ENCODE measurements at regions not wholly inside any gene's neighbourhood (a gene's known extent, or its start where the extent isn't known, plus 50 kb on each side); places are given as distances from the start of the nearest gene placed in this dataset.
A peak's percentile ranks its signal among the peaks of the same experiment; 100 is the strongest.

DNA sequence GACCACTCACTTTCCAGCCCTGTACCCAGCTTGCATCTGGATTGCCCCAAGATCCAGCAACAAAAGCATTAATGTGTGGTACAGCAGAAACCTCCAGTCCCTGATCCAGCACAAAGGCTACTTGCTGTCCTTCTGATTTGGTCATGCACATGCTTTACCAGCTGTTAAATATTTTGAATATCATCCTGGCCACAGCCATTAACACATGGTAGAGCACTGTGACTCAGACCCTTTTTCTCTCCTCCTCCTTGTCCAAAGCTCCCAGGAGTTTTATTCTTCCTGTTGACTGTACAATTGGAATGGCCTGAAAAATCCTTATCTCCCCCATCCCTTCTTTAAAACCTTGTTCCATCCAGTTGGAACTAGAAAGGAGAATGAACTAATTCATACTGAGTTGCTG lies 419.7 kb upstream of the TNP1 start:
- H3K4me2 ChIP-seq = peak overlapping the region; percentile 27; the same call in 1 of the 2 replicates
- H2AFZ ChIP-seq (ENCODE audit: low read depth) = peak overlapping the region; percentile 48; the same call in 1 of the 2 replicates
- H3K27me3 ChIP-seq (ENCODE audit: insufficient read depth) = no peaks in the 10 kb centered on the region
- POLR2A ChIA-PET = no interaction called here
- DNase-seq = no peak
- no peaks in the 10 kb centered on the region for H3K9me3 ChIP-seq
- peaks cover 4 to 9% of the 10 kb centered on the region in 2 experiments for H3K4me1 ChIP-seq (ENCODE audit: control insufficient read depth in 1 of 2, insufficient read depth in 2 of 2, low read depth in 1 of 2, low read length in 1 of 2)
- no peaks in the 10 kb centered on the region for H4K20me1 ChIP-seq (ENCODE audit: insufficient read depth)
- peak overlapping the region in 1 of 2 experiments; percentile 79; a peak in 3 of 4 replicates for H3K27ac ChIP-seq (ENCODE audit: low read depth in 2 of 2, low read length in 1 of 2)
- no peaks in the 10 kb centered on the region for H3K9me2 ChIP-seq
- H3F3A ChIP-seq (replicated peaks; ENCODE audit: insufficient read depth) = peaks cover 10% of the 10 kb centered on the region
- no peaks in the 10 kb centered on the region for H3K36me3 ChIP-seq (replicated peaks in 1 of 2; ENCODE audit: control insufficient read depth in 1 of 2, insufficient read depth in 2 of 2, low read length in 1 of 2)
- H3K79me2 ChIP-seq (ENCODE audit: insufficient read depth) = no peaks in the 10 kb centered on the region
- CTCF ChIA-PET = no interaction called here
- peak overlapping the region; percentile 5; the same call in 1 of the 2 replicates for H3K9ac ChIP-seq
- TF ChIP-seq NFIC (IDR thresholded peaks at IDR 0.05; ENCODE audit: borderline replicate concordance) (peak; percentile 8; the same call in 1 of the 2 replicates), TCF12 (IDR thresholded peaks at IDR 0.05) (peak; percentile 69), ELF1 (IDR thresholded peaks at IDR 0.05) (0 out of 2 replicates have a peak, but pooled peaks have one; percentile 8), TEAD4 (IDR thresholded peaks at IDR 0.05; ENCODE audit: borderline replicate concordance, insufficient read depth) (no peak), EP300 (IDR thresholded peaks at IDR 0.05; ENCODE audit: borderline replicate concordance in 1 of 2, low read depth in 1 of 2, low read length in 1 of 2) (peak in 1 of 2 experiments; percentile 37; a peak in 1 of 4 replicates), POLR2AphosphoS5 (IDR thresholded peaks at IDR 0.05; ENCODE audit: low read depth, low read length) (no peak), JUND (IDR thresholded peaks at IDR 0.05) (peak; percentile 59; the same call in 1 of the 2 replicates), NRF1 (IDR thresholded peaks at IDR 0.05; ENCODE audit: low read depth, low read length) (no peak), FOSL2 (IDR thresholded peaks at IDR 0.05; ENCODE audit: borderline replicate concordance, low read depth) (peak; percentile 56)
- TF ChIP-seq, protein P1, sequence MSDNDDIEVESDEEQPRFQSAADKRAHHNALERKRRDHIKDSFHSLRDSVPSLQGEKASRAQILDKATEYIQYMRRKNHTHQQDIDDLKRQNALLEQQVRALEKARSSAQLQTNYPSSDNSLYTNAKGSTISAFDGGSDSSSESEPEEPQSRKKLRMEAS (IDR thresholded peaks at IDR 0.05; ENCODE audit: low read depth) = peak; percentile 65
- no peak overlapping the region for H3K4me3 ChIP-seq (ENCODE audit: low read depth in 2 of 2, low read length in 1 of 2)

DNA sequence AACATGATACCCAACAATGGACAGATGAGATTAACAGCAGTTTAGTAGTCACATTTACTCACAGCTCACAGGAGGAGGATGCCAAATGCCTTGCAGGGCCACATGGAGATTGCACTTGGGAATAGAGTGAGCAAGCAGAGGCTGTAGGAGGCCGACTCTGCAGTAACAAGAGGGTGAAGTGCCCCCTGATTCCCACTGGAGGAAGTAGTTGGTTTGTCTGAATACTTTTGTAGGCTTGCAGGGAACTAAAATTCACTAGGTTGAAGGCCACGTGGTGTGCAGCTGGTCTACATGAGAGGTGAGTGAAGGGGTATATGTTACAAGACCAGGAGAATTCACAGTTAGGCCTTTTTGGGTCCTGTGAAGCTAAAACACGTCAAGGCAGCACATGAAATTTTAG lies 419.3 kb upstream of the TNP1 start:
- Histone ChIP-seq H3K27ac (ENCODE audit: low read depth in 2 of 2, low read length in 1 of 2) (peak overlapping the region in 1 of 2 experiments; percentile 79; a peak in 2 of 4 replicates), H3K4me2 (no peak overlapping the region), H4K20me1 (ENCODE audit: insufficient read depth) (no peaks in the 10 kb centered on the region), H3K36me3 (replicated peaks in 1 of 2; ENCODE audit: control insufficient read depth in 1 of 2, insufficient read depth in 2 of 2, low read length in 1 of 2) (no peaks in the 10 kb centered on the region), H3K4me1 (ENCODE audit: control insufficient read depth in 1 of 2, insufficient read depth in 2 of 2, low read depth in 1 of 2, low read length in 1 of 2) (peaks cover 4 to 9% of the 10 kb centered on the region in 2 experiments), H3K9me3 (no peaks in the 10 kb centered on the region), H2AFZ (ENCODE audit: low read depth) (no peak overlapping the region), H3K27me3 (ENCODE audit: insufficient read depth) (no peaks in the 10 kb centered on the region), H3K4me3 (ENCODE audit: low read depth in 2 of 2, low read length in 1 of 2) (no peak overlapping the region), H3K79me2 (ENCODE audit: insufficient read depth) (no peaks in the 10 kb centered on the region), H3K9ac (no peak overlapping the region), H3K9me2 (no peaks in the 10 kb centered on the region), H3F3A (replicated peaks; ENCODE audit: insufficient read depth) (peaks cover 10% of the 10 kb centered on the region)
- ChIA-PET POLR2A (no interaction called here), CTCF (no interaction called here)
- no peak for DNase-seq
- no peak for TF ChIP-seq FOXJ3 (CRISPR knock-in tag; IDR thresholded peaks at IDR 0.05)
- TF ChIP-seq TAF1 (IDR thresholded peaks at IDR 0.05; ENCODE audit: borderline replicate concordance, low read depth, low read length) = no peak
- no peak for TF ChIP-seq GABPA (IDR thresholded peaks at IDR 0.05; ENCODE audit: low read depth)
- TF ChIP-seq, protein P1 (IDR thresholded peaks at IDR 0.05; ENCODE audit: low read depth) = no peak
- no peak for TF ChIP-seq EZH2phosphoT487 (IDR thresholded peaks at IDR 0.05; ENCODE audit: borderline replicate concordance, low read depth)
- no peak for TF ChIP-seq TEAD4 (IDR thresholded peaks at IDR 0.05; ENCODE audit: borderline replicate concordance, insufficient read depth)
- TF ChIP-seq, protein P2, sequence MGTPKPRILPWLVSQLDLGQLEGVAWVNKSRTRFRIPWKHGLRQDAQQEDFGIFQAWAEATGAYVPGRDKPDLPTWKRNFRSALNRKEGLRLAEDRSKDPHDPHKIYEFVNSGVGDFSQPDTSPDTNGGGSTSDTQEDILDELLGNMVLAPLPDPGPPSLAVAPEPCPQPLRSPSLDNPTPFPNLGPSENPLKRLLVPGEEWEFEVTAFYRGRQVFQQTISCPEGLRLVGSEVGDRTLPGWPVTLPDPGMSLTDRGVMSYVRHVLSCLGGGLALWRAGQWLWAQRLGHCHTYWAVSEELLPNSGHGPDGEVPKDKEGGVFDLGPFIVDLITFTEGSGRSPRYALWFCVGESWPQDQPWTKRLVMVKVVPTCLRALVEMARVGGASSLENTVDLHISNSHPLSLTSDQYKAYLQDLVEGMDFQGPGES (IDR thresholded peaks at IDR 0.05; ENCODE audit: low read depth, low read length) = no peak
- 81% methylated on average over 3 of the region's 3 CpGs for WGBS (ENCODE audit: low lambda C conversion rate)
